NCI-H1694 (cell line): ENCODE measurements at regions not wholly inside any gene's neighbourhood (a gene's known extent, or its start where the extent isn't known, plus 50 kb on each side); places are given as distances from the start of the nearest gene placed in this dataset.
"Not testable (repeated sequence)": the region's sequence is repeated elsewhere in the genome, so short reads cannot be mapped to it uniquely, and the experiment has no call there.

Experiments
- DNase-seq: peaks from one replicate; lab custom pipeline; 2025; lab: John Stamatoyannopoulos, UW

- not testable (repeated sequence) for DNase-seq
Measured at GRCh38 chr11:115605397-115605796, 101.2 kb upstream of the CADM1 start.

GRCh38 chr11:115599125-115599524 is 94.9 kb upstream of the CADM1 start:
- DNase-seq, result no peak

- no peak for DNase-seq
Measured at GRCh38 chr11:115598257-115598901, 94.2 kb upstream of the CADM1 start.

- no peak for DNase-seq
Measured at GRCh38 chr11:115591380-115591779, 87.2 kb upstream of the CADM1 start.

- DNase-seq, result no peak
Measured at GRCh38 chr11:115590254-115590653, 86.0 kb upstream of the CADM1 start.

- no peak for DNase-seq
Measured at GRCh38 chr11:115587718-115588342, 83.6 kb upstream of the CADM1 start.

GRCh38 chr11:115585361-115586024 is 81.3 kb upstream of the CADM1 start:
- DNase-seq, result no peak

- DNase-seq, result no peak
Measured at GRCh38 chr11:115581871-115582639, 77.8 kb upstream of the CADM1 start.

- DNase-seq, result no peak
Measured at GRCh38 chr11:115580927-115581680, 76.9 kb upstream of the CADM1 start.

- DNase-seq, result no peak
Measured at GRCh38 chr11:115580416-115580815, 76.2 kb upstream of the CADM1 start.

GRCh38 chr11:115579181-115579825 is 75.1 kb upstream of the CADM1 start:
- no peak for DNase-seq

GRCh38 chr11:115578275-115578674 is 74.1 kb upstream of the CADM1 start:
- DNase-seq, result no peak

- no peak for DNase-seq
Measured at GRCh38 chr11:115577701-115578100, 73.5 kb upstream of the CADM1 start.

- DNase-seq, result no peak
Measured at GRCh38 chr11:115576606-115577380, 72.6 kb upstream of the CADM1 start.

GRCh38 chr11:115572551-115572950 is 68.3 kb upstream of the CADM1 start:
- no peak for DNase-seq

- DNase-seq, result no peak
Measured at GRCh38 chr11:115566180-115566764, 62.1 kb upstream of the CADM1 start.

- no peak for DNase-seq
Measured at GRCh38 chr11:115564851-115565250, 60.6 kb upstream of the CADM1 start.

GRCh38 chr11:115561116-115561515 is 56.9 kb upstream of the CADM1 start:
- no peak for DNase-seq

- DNase-seq, result no peak
Measured at GRCh38 chr11:115558635-115559034, 54.4 kb upstream of the CADM1 start.

- DNase-seq, result no peak
Measured at GRCh38 chr11:115557681-115558080, 53.5 kb upstream of the CADM1 start.
